GM21447 (cell line): ENCODE measurements at regions not wholly inside any gene's neighbourhood (a gene's known extent, or its start where the extent isn't known, plus 50 kb on each side); places are given as distances from the start of the nearest gene placed in this dataset.
A peak's percentile ranks its signal among the peaks of the same experiment; 100 is the strongest.
"Not testable (repeated sequence)": the region's sequence is repeated elsewhere in the genome, so short reads cannot be mapped to it uniquely, and the experiment has no call there.

Source experiments
- ATAC-seq: cut with Tn5 transposase; IDR thresholded peaks from one replicate; pipeline ENCODE4 v1.9.1; 2021; ENCODE audit not compliant: unreplicated experiment

DNA sequence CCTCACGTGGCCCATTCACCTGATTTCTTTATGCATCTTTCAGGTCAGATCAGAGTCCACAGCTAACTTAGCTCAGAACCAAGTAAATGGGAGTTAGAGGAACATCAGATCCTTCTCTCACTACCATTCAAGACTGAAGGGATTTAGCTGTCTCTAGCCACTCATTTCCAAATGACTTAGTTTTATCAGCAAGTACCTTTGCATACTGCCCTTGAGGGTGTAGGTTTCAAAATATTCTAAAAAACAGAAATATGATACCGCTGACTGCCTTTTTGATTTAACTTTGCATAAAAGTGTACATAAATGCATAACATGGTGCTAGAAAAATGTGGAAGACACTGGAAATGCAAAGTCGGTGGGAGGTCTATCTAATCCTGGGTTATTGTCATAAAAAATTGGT lies 500.6 kb upstream of the CHORDC1 start:
- ATAC-seq: no peak

GRCh38 chr11:90722552-90723190 lies 499.8 kb upstream of the CHORDC1 start:
- no peak for ATAC-seq

- ATAC-seq: no peak
Observed at GRCh38 chr11:90717522-90717921, 494.7 kb upstream of the CHORDC1 start.

- no peak for ATAC-seq
Observed at GRCh38 chr11:90705661-90706060, 482.8 kb upstream of the CHORDC1 start.

DNA sequence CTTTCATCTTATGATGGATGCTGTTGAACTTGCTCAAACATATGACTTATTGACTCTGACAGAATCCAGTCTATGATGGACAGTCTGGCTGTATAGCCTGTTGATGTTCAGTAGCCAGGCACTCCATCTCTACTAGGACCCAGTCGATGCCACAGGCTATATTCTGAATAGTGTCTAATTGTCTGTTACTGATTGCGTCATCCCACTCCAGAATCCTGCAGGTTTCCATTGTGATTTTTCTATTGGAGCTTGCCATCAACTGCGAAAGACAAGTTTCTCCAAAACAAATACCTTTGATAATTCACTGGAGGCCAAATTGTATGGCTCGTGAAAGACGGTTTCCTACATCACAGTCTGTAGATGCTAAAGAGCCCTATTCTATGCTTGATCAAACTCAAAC lies 481.7 kb upstream of the CHORDC1 start:
- ATAC-seq: no peak

DNA sequence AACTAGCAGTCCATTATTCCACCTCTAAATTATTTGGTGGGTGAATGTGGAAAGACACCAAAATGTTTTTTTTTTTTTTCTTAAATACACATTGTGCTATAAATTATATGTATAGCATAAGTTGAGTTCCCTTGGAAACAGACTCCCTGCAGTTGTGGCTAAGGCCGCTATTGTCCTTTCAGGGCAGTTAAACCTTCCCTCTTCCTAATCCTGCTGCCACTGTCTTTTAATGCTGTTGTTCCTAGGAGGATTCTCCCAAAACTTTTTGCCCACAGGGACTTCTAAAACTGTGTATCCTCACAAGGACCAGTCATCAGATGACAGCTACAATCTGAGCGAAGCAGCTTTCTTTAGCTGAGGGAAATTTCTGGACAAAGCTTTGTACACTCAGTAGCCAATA lies 478.9 kb upstream of the CHORDC1 start:
- ATAC-seq: no peak

GRCh38 chr11:90700789-90701439 lies 478.1 kb upstream of the CHORDC1 start:
- ATAC-seq: no peak

GRCh38 chr11:90699791-90700400 lies 477.0 kb upstream of the CHORDC1 start:
- ATAC-seq: no peak

- no peak for ATAC-seq
Observed at GRCh38 chr11:90698238-90698637, 475.4 kb upstream of the CHORDC1 start.

- not testable (repeated sequence) for ATAC-seq
Observed at GRCh38 chr11:90675496-90675895, 452.6 kb upstream of the CHORDC1 start.

DNA sequence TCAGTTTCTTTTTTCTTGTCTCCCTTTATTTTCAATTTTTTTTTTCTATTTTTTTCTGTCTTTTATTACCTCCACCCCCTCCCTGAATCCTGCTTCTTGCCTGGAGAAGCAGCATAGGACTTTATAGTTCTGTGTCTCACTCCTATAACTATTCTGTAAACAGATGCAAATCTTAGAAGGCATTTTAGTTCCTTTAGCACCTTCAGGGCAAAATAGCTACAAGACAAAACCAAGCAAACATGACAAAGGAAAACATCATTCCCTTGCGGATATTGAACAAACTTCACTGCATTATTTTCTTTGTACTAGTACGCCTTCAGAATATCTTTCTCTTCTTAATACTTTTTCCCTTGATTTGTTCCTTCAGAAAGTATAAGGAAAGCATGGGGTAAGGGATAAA lies 446.2 kb upstream of the CHORDC1 start:
- no peak for ATAC-seq

DNA sequence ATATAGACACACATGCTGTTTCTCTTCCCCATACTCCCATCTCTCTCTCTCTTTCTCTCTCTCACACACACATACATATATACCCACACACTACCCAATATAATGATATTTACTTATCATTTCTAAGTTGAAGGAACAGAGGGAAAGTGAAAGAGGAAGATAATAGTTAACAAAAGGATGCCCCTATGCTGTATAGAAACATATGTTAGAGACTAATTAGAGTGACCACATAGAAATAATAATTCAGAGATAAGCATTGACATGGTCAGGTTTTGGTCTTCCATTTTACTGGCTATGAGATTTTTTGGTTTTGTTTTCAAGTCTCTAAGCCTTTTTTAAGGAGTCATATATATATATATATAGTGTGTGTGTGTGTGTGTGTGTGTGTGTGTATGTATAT lies 445.7 kb upstream of the CHORDC1 start:
- no peak for ATAC-seq

DNA sequence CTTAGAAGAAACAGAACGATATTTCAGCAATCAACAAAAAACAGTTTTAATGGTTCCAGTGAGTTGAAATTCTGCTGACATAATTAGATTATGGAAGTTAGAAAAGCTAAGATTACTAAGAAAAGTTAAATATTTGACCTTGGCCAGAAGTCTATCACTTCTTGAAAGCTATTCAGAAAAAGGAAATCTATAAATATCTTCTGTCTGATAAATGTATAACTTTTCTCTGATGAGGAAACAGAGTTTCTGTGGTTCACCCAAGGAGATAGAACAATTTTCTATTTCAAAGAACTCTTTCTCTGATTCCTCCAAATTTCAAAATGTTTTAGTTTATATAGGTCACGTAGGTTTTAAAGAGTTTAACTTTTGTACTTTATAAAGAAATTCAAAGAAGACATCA lies 438.4 kb upstream of the CHORDC1 start:
- ATAC-seq: peak; percentile 69

DNA sequence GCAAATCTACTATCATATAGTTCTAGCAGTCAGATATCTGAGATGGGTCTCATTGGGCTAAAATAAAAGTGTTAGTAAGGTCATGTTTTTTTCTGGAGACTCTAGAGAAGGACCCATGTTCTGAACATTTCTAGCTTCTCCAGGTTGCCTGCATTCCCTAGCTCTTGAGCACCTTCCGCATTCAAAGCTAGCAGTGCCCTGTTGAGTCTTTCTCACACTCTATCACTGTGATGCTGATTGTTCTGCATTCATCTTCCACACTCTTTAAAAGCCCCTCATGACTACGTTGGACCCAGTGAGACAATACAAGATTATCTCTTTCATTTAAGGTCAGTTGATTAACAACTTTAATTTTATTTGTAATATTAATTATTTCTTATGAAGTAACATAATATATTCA lies 433.3 kb upstream of the CHORDC1 start:
- no peak for ATAC-seq

- no peak for ATAC-seq
Observed at GRCh38 chr11:90650153-90650552, 427.3 kb upstream of the CHORDC1 start.

GRCh38 chr11:90646706-90647105 lies 423.9 kb upstream of the CHORDC1 start:
- no peak for ATAC-seq

DNA sequence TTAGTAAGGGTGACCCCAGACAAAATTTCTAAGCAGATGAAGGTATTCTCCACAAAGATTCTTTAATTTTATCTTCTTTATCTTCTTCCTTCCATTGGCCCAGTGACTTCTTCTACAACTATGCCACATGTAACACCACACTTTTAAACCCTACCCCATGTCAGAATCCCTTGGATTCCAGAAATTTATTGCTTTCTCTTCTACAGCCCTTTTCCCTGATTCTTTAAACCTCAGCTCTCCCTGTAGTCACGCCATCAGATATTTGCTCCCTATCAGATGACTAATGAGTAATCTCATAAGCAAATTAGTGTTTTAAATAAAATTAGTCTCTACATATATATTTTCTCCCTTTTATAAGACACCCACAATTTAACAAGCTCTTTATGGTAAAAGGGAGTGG lies 423.4 kb upstream of the CHORDC1 start:
- ATAC-seq: no peak

DNA sequence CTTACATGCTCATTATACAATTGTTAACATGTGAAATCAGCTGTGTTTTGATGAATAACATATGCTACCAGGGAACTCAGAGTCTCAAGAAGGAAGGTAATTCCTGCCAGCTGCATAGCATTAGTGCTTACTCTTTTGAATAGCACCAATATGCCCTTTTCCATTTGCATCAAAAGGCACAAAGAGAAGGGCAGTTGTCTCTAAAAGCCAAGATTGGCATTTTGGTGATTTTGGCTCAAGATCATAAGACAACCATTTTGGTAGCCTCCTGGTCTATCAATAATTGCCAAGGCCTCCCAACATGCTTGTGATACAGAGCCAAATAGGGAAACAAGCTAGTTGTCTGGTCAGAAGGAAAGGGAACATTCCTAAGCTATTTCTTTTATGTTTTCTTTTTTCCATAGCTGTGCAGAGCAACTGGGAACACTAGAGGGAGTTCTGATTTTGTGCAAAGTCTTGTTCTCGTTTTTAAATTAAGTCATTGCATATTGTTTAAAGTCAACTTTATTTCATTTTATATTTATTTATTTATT lies 416.7 kb upstream of the CHORDC1 start:
- ATAC-seq: no peak

DNA sequence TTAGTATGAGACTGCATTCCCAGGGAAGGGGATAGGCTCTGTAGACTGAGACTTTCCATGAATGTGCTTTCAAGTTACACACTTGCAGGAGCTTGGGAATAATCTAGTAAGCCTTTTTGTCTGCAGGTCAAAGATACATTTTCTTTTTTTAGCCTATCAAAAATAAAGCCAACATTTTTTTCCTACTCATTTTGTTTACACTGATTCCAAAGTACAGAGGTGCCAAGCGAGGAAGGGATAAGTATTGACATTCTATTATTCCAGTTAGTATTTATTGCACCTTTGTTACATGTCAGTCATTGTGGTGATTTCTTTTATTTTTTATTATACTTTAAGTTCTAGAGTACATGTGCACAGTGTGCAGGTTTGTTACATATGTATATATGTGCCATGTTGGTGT lies 413.0 kb upstream of the CHORDC1 start:
- ATAC-seq: no peak

DNA sequence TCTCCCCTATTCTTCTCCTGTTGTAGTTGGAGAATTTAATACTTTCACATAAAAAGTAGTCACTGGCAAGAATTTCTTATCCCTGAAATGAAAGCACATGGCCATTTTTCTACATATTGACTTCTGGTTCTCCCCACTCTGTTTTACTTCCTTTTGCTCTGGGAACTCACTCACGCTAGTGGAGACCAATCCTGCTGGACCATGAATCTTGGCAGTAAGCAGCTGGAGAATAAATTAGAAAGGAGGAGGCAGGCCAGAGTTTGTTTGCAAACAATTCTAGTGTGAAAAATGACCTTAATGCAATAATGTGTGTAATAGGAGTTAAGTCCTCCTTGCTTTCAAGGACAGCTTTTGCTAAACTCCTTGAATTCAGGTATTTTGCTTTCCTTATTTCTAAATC lies 412.3 kb upstream of the CHORDC1 start:
- no peak for ATAC-seq

DNA sequence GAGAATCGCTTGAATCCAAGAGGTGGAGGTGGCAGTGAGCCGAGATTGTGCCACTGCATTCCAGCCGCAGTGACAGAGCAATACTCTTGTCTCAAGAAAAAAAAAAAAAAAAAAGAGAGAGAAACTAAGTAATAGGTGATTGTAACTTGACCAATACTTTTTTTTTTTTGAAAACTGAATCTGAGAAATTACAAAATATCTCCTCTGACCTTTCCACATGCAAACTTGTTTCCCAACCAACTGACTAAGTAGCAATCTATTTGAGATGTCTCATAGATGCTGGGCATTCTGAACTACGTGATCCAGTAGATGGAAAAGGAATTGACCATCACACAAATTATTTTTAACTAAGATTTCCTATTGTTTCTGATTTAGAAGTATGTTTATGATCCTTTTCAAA lies 407.3 kb upstream of the CHORDC1 start:
- ATAC-seq: no peak

- no peak for ATAC-seq
Observed at GRCh38 chr11:90629229-90629806, 406.5 kb upstream of the CHORDC1 start.
